ENCODE measurements at regions not wholly inside any gene's neighbourhood (a gene's known extent, or its start where the extent isn't known, plus 50 kb on each side); places are given as distances from the start of the nearest gene placed in this dataset.

GRCh38 chr2:221156062-221156734, 415.9 kb downstream of the EPHA4 start:
- peak; percentile 42 for DNase-seq (ENCODE audit: low spot score)

DNA sequence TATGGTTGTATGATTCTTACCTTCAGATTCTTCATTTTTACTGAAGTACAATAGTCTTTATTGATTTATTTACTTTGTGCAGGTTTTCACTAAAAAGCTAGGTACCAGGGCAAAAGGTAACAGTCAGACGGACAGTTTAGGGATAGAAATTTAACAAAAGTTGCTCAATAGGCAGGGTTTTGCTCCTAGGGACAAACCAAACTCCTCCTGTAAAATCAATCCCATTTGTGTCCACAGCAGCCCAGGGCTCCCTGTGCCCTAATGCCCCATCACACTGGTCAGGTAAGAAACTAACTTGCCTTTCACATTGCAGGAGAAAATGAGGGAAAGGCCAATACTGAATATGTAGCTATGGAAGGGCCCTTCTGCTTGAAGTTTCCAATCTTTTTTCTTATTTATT, 410.9 kb downstream of the EPHA4 start:
- no peak for DNase-seq (ENCODE audit: low spot score)

DNA sequence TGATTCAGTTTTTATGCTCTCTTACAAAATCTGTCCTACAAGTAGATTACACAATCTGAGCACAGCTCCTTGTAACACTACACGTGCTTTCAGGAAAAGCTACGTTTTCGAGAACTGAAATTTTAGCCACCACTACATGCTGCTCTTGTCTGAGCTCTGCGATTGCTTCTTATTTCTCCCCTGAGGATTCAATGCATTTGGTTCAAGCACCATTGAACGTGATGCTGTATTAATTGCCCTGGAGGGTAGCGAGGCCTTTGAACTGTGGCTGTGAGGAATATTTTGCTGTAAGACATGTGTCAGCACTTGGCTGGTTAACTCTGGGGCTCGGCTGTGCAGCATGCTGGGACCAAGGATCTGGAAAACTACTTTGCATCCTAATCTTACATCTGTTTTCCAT, 405.8 kb downstream of the EPHA4 start:
- DNase-seq (ENCODE audit: low spot score): no peak

DNA sequence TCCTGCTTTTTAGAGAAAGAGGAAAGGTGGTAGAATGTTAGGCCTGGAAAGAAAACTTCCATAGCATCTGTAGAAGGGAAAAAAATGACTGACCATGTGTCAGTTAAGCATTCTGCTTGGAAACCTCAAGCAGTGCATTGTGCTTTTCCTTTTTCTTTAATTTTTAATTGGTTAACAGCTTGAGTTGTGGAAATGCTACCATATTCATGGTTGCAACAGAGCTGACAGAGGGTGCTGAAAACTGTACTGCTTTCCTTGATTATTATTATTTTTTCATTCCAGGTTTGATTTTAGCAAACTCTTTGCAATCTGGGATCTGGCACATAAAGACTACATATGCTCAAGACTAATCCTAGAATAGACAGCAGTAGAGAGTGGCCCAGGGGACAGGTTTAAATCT, 404.5 kb downstream of the EPHA4 start:
- DNase-seq (ENCODE audit: low spot score): no peak

GRCh38 chr2:221169724-221170123, 402.4 kb downstream of the EPHA4 start:
- no peak for DNase-seq (ENCODE audit: low spot score)

- DNase-seq (ENCODE audit: low spot score): no peak
These were observed 401.6 kb downstream of the EPHA4 start for GRCh38 chr2:221170548-221170947.

- DNase-seq (ENCODE audit: low spot score): no peak
These were observed 395.4 kb downstream of the EPHA4 start for GRCh38 chr2:221176667-221177066.

DNA sequence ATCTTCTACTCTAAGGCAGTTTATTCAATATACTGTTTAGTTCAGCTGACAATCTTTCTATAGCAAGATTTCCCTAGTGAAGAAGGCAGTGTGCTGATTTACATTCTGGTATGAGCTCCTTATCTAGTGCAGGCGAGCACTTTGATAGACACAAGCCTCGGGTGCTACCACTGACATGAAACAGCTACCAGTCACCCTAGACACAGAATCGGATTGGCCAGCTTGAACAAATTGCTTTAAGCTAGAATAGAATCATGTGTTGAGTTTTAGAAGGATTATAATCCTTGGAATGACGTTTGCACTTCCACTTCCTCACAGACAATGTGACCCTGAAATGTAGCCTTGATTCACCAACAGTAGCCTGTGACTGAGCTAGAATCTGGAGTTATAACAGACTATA, 394.0 kb downstream of the EPHA4 start:
- DNase-seq (ENCODE audit: low spot score): no peak

DNA sequence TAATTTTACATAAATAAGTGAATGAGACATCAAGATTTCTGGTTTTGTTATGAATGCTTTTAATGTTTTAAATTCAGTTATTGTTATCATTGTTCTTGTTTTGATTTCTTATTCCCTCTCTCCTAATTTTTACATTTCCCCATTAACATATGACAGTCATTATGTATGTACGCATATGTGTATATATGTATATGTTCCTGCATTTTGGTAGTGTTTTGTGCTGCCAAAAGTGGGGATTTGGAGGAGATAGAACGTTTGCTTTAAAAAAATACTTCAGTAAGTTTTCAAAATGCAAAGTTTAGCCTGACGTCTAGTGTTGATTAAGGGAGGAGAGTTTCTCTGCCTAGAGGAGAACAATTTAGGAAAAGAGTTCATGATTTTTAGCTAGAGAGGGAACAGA, 385.2 kb downstream of the EPHA4 start:
- DNase-seq (ENCODE audit: low spot score): no peak

- DNase-seq (ENCODE audit: low spot score): no peak
These were observed 382.6 kb downstream of the EPHA4 start for GRCh38 chr2:221189431-221190067.

DNA sequence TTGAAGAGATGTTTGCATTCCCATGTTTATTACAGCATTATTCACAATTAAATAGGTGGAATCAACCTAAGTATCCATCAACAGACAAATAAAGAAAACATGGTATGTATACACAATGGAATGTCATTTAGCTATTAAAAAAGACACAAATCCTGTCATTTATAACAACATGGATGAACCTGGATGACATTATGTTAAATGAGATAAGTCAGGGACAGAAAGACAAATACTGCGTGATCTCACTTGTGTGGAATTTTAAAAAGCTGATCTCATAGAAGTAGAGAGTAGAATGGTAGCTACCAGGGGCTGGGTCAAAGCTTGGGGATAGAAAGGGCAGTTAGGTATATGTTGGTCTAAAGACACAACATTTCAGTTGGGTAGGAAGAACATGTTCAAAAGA, 376.3 kb downstream of the EPHA4 start:
- DNase-seq (ENCODE audit: low spot score): no peak

- no peak for DNase-seq (ENCODE audit: low spot score)
These were observed 374.8 kb downstream of the EPHA4 start for GRCh38 chr2:221197225-221197856.

- DNase-seq (ENCODE audit: low spot score): no peak
These were observed 373.8 kb downstream of the EPHA4 start for GRCh38 chr2:221198309-221198708.

DNA sequence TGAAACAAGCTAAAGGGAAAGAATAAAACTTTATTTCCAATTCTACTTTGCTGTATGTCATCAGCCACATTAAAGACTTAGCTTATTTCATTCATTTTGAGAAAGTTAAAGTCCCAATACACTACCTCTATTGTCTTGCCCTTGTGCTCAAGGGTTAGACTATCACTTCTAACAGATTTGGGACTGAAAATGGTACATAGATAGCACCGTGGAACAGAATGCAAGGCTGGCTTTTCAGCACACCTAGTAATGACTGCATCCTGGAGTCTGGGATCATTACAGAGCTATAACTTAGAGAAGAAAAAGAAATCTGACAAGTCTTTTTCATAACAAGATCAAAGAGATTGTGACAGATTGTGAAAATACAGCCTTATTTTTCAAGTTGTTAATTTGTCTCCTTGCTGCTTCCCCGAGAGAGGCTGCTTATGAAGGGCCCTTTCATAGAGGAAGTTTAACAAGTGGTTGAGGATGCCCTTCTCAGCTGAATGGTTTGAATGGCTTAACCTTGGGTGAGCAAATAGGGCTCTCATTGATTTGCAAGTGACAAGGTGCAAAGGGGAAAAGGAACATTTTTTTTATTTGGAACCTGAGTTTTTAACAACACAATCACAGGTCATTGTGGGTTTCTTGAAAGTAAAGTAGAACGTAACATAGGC, 371.8 kb downstream of the EPHA4 start:
- DNase-seq (ENCODE audit: low spot score): no peak

DNA sequence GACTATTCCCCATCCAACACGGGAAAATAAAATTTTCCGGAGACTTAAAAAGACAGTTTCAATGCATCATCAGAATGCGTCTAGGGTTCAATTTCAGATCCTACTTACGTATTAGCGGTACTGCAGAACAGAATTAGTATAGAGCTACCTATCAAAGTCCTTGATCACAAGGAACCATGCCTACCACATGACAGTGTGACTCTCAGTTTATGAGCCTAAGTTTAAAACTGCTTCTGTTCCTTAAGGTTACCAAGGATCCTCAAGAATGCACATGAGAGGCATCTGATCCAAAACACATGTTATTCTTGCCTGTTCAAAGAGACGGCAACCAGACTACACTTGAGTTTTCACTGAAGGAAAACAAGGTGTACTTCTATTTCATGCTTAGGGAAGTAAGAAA, 369.7 kb downstream of the EPHA4 start:
- DNase-seq (ENCODE audit: low spot score): no peak

GRCh38 chr2:221203125-221203524, 369.0 kb downstream of the EPHA4 start:
- no peak for DNase-seq (ENCODE audit: low spot score)

GRCh38 chr2:221203856-221204255, 368.2 kb downstream of the EPHA4 start:
- no peak for DNase-seq (ENCODE audit: low spot score)

GRCh38 chr2:221204699-221205098, 367.4 kb downstream of the EPHA4 start:
- DNase-seq (ENCODE audit: low spot score): no peak

GRCh38 chr2:221205103-221205673, 366.9 kb downstream of the EPHA4 start:
- DNase-seq (ENCODE audit: low spot score): no peak

- DNase-seq (ENCODE audit: low spot score): no peak
These were observed 361.4 kb downstream of the EPHA4 start for GRCh38 chr2:221210686-221211085.

DNA sequence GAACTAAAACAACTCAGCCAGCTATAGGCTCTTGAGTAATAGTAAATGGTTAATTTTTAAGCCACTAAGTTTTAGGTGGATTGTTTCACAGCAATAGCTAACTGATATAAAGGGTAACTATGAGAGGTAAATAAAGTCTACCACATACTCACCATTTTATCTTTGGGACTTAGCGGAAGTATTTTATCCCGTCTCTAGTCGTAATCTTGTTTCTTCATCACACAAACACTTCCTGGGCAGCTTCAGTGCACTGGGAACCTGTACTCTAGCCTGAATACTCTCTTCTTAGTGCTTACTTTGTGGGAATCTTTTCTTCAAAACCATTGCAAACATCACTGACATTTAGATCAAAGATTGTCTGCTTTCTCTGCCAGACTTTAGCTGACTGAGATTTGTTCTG, 360.5 kb downstream of the EPHA4 start:
- DNase-seq (ENCODE audit: low spot score): no peak

GRCh38 chr2:221212105-221212504, 360.0 kb downstream of the EPHA4 start:
- no peak for DNase-seq (ENCODE audit: low spot score)

- DNase-seq (ENCODE audit: low spot score): no peak
These were observed 356.6 kb downstream of the EPHA4 start for GRCh38 chr2:221215487-221215886.
